Left ventricle myocardium inferior (tissue), 1 donor: ENCODE measurements at regions not wholly inside any gene's neighbourhood (a gene's known extent, or its start where the extent isn't known, plus 50 kb on each side); places are given as distances from the start of the nearest gene placed in this dataset.

Experiments
- DNase-seq: peaks from one replicate; pipeline ENCODE4 v3.0.0-alpha.2; 2020
- H3K27ac ChIP-seq: fragments of 200-600 bp; replicated peaks from 2 replicates; pipeline ENCODE4 v1.8.0; 2021
- H3K27me3 ChIP-seq: fragments of 200-600 bp; 2 replicates; pipeline ENCODE4 v1.8.0; 2021; ENCODE audit warnings: low read depth
- H3K36me3 ChIP-seq: fragments of 200-600 bp; 2 replicates; pipeline ENCODE4 v1.8.0; 2021
- H3K4me1 ChIP-seq: fragments of 200-600 bp; 2 replicates; pipeline ENCODE4 v1.8.0; 2021
- H3K4me3 ChIP-seq: fragments of 200-600 bp; 2 replicates; pipeline ENCODE4 v1.8.0; 2021; ENCODE audit warnings: mild to moderate bottlenecking, moderate library complexity
- H3K9me3 ChIP-seq: fragments of 200-600 bp; replicated peaks from 2 replicates; pipeline ENCODE4 v1.8.0; 2021
- CTCF ChIP-seq: fragments of 200-600 bp; IDR thresholded peaks from 2 replicates; pipeline ENCODE4 v1.8.0; 2021; ENCODE audit warnings: antibody characterized with exemption, mild to moderate bottlenecking, borderline replicate concordance
- intact Hi-C: fragments of 100-400 bp; cut with micrococcal nuclease; formaldehyde crosslinking; loops from one replicate; pipeline ENCODE4 v1.11.0; 2022
- donor health status: DM: no; HTN: yes; CAD: no; lungs with severe emphysema.

- Histone ChIP-seq H3K9me3 (no peaks in the 10 kb centered on the region), H3K36me3 (no peaks in the 10 kb centered on the region), H3K4me3 (no peak overlapping the region), H3K4me1 (no peaks in the 10 kb centered on the region), H3K27ac (no peak overlapping the region), H3K27me3 (peaks cover 85% of the 10 kb centered on the region)
- no peak for TF ChIP-seq CTCF
- DNase-seq: no peak
- intact Hi-C loops: no loop called here
These were observed 179.0 kb upstream of the PPP1R26 start for GRCh38 chr9:135300346-135301141.

GRCh38 chr9:135301271-135302263 is 178.0 kb upstream of the PPP1R26 start:
- H3K27ac ChIP-seq: no peak overlapping the region
- no peak for TF ChIP-seq CTCF
- no peaks in the 10 kb centered on the region for H3K4me1 ChIP-seq
- no peak for DNase-seq
- no peaks in the 10 kb centered on the region for H3K36me3 ChIP-seq
- intact Hi-C loops: no loop called here
- no peak overlapping the region for H3K4me3 ChIP-seq
- H3K9me3 ChIP-seq: no peaks in the 10 kb centered on the region
- H3K27me3 ChIP-seq: peaks cover 81% of the 10 kb centered on the region

GRCh38 chr9:135302329-135303279 is 177.0 kb upstream of the PPP1R26 start:
- H3K9me3 ChIP-seq: no peaks in the 10 kb centered on the region
- no peak for DNase-seq
- intact Hi-C loops: no loop called here
- H3K4me3 ChIP-seq: no peak overlapping the region
- TF ChIP-seq CTCF: no peak
- no peaks in the 10 kb centered on the region for H3K36me3 ChIP-seq
- no peaks in the 10 kb centered on the region for H3K4me1 ChIP-seq
- H3K27ac ChIP-seq: no peak overlapping the region
- H3K27me3 ChIP-seq: peaks cover 83% of the 10 kb centered on the region

- no peak for DNase-seq
- H3K27me3 ChIP-seq: peaks cover 86% of the 10 kb centered on the region
- TF ChIP-seq CTCF: no peak
- intact Hi-C loops: no loop called here
- no peaks in the 10 kb centered on the region for H3K4me1 ChIP-seq
- no peaks in the 10 kb centered on the region for H3K36me3 ChIP-seq
- H3K9me3 ChIP-seq: no peaks in the 10 kb centered on the region
- no peak overlapping the region for H3K27ac ChIP-seq
- no peak overlapping the region for H3K4me3 ChIP-seq
These were observed 176.3 kb upstream of the PPP1R26 start for GRCh38 chr9:135303280-135303647.
